ENCODE measurements at regions not wholly inside any gene's neighbourhood (a gene's known extent, or its start where the extent isn't known, plus 50 kb on each side); places are given as distances from the start of the nearest gene placed in this dataset.

DNA sequence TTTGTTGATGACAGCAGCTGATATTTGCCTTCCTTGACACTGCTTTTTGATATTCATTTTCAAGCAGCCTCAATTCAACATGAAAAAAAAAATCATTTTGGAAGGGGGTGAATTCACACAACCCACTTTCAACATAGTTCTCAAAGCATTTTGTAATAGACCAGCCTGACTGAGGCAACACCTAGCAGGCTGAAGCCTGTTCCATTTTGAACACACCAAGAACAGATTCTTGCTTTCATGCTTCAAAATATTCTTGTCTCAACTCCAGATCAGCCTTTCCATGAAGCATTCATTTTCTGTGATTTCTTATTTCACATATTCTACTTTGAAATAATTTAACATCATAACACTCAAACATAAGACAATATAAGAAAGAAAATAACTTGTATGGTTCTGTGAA is 812.6 kb upstream of the POU3F3 start:
- DNase-seq (ENCODE audit: low read depth in 2 of 2) = no peak

GRCh38 chr2:104043864-104044263 is 810.1 kb upstream of the POU3F3 start:
- DNase-seq (ENCODE audit: low read depth in 2 of 2) = no peak

- no peak for DNase-seq (ENCODE audit: low read depth in 2 of 2)
Measured at GRCh38 chr2:104045071-104045470, 808.8 kb upstream of the POU3F3 start.

DNA sequence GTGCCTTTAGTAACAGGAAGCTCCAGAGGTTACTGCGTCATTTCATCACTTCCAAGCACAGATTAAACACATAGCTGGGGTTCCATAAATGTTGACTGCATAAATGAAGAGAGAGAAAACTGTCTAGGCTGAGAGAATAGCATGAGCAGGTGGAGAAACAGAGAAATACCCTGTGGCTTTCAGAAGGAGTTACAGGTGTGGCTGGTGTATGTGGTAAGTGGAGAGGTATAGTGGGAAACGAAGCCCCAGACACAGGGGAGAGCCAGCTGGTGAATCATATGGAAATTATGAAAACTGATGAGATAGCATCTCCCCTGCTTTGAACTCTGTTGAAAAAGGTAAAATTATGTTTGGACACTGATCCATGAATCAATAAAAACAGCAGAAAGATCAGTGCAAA is 807.4 kb upstream of the POU3F3 start:
- no peak for DNase-seq (ENCODE audit: low read depth in 2 of 2)

GRCh38 chr2:104047516-104047915 is 806.4 kb upstream of the POU3F3 start:
- DNase-seq (ENCODE audit: low read depth in 2 of 2) = no peak

DNA sequence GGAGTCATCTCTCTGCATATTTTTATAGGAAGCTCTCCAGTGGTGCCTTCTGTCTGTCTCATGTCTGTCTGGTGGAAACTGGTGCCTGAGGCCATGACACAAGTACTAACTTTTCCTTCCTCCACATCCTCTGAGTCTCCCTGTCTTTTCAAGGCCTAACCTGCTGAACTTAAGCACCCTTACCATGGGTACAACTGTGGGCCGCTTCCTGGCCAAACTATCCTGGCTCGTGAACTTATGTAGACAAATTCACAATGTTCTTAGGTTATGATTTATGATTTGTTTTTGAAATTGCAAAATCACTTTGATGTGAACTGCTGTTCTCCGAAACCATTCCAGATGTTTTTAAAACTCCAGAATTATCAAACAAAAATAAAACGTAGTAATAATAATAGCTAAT is 804.5 kb upstream of the POU3F3 start:
- no peak for DNase-seq (ENCODE audit: low read depth in 2 of 2)

GRCh38 chr2:104049981-104050380 is 803.9 kb upstream of the POU3F3 start:
- DNase-seq (ENCODE audit: low read depth in 2 of 2) = no peak

GRCh38 chr2:104050656-104051242 is 803.2 kb upstream of the POU3F3 start:
- no peak for DNase-seq (ENCODE audit: low read depth in 2 of 2)

DNA sequence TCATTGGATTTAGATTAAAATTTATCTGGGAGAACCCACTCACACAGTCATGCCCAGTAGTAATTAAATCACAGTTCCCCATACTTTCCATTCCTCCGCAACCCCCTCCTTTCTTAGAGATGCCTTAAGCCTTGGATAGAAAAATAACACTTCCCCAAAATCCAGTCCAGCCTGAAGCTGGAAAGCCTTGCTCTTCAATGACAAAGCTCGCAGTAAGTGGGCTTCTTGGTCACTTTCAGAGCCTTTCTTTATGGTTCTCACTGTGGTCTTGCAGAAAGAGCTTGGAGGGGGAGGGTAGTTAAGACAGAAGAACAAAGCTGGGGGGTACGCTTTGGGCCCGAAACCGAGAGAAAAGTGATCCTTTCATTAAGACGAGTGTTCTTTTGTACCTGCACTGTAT is 802.1 kb upstream of the POU3F3 start:
- no peak for DNase-seq (ENCODE audit: low read depth in 2 of 2)

GRCh38 chr2:104052356-104052755 is 801.6 kb upstream of the POU3F3 start:
- no peak for DNase-seq (ENCODE audit: low read depth in 2 of 2)

GRCh38 chr2:104056451-104056850 is 797.5 kb upstream of the POU3F3 start:
- DNase-seq (ENCODE audit: low read depth in 2 of 2) = no peak

DNA sequence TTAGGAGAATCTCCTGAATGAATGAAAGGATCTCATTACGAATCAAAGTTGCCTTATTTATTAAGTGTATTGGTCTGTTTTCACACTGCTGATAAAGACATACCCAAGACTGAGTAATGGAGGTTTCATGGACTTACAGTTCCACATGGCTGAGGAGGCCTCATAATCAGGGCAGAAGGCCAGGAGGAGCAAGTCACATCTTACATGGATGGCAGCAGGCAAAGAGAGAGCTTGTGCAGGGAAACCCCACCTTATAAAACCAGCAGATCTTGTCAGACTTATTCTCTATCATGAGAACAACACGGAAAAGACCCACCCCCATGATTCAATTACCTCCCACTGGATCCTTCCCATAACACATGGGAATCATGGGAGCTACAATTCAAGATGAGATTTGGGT is 785.2 kb upstream of the POU3F3 start:
- DNase-seq (ENCODE audit: low read depth in 2 of 2) = no peak

GRCh38 chr2:104077573-104077972 is 776.3 kb upstream of the POU3F3 start:
- DNase-seq (ENCODE audit: low read depth in 2 of 2) = no peak

GRCh38 chr2:104078431-104079157 is 775.3 kb upstream of the POU3F3 start:
- no peak for DNase-seq (ENCODE audit: low read depth in 2 of 2)

DNA sequence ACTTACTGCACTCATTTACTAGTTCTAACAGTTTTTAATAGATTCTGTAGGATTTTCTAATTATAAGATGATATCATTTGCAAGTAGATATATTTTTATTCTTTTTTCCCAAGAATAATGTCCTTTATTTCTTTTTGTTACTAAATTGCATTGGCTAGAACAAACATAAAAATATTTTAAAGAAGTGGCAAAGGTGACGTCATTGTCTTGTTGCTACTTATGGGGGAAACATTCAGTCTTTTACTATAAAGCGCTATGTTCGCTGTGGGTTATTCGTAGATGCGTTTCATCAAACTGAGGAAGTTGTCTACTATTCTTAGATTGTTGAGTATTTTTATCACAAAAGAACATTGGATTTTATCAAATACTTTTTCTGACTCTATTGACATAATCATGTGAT is 765.2 kb upstream of the POU3F3 start:
- DNase-seq (ENCODE audit: low read depth in 2 of 2) = no peak

GRCh38 chr2:104090407-104090806 is 763.5 kb upstream of the POU3F3 start:
- no peak for DNase-seq (ENCODE audit: low read depth in 2 of 2)

- no peak for DNase-seq (ENCODE audit: low read depth in 2 of 2)
Measured at GRCh38 chr2:104091894-104092293, 762.0 kb upstream of the POU3F3 start.

GRCh38 chr2:104092886-104093285 is 761.0 kb upstream of the POU3F3 start:
- no peak for DNase-seq (ENCODE audit: low read depth in 2 of 2)

GRCh38 chr2:104102615-104103014 is 751.3 kb upstream of the POU3F3 start:
- DNase-seq (ENCODE audit: low read depth in 2 of 2) = no peak

GRCh38 chr2:104109356-104109755 is 744.6 kb upstream of the POU3F3 start:
- no peak for DNase-seq (ENCODE audit: low read depth in 2 of 2)

DNA sequence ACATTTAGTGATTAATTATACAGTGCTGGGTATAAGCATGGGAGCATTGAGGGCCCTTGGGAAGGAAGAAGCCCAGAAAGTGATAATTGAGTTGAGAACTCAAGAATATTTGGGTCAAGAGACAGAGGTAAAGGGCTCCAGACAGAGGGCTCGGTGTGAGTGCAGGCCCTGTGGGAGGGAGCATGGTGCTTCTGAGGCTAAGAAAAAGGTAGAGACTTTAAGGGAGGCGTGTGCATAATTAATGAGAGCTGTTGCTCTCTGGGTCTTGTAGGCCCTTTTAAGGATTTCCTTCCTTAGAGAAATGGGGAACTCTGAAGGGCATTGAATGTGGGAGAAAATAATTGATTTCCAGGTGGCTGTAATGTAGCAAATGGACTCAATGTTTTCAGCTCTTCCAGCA is 735.0 kb upstream of the POU3F3 start:
- no peak for DNase-seq (ENCODE audit: low read depth in 2 of 2)

DNA sequence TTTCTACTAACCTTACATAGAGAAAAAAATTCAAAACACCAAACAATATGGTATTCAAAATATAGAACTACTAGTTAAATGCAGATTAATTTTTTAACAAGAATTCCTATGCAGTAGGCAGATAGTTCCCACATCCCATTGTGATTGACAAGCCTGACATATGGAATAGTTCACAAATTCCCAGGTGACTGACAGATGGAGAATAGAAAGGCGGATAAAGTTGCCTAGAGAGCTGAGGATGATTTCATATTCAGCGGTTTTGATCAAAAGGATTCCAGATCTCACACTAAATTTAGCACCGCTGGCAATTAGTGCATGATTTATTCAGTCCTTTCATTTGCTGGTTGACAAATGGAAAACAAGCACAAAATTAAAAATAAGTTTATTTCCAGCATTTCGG is 733.7 kb upstream of the POU3F3 start:
- DNase-seq (ENCODE audit: low read depth in 2 of 2) = no peak

GRCh38 chr2:104125096-104125495 is 728.8 kb upstream of the POU3F3 start:
- DNase-seq (ENCODE audit: low read depth in 2 of 2) = no peak

Data from activated CD4-positive, alpha-beta T cell treated with anti-CD3 and anti-CD28 coated beads for 24 hours (primary cell).